ENCODE measurements at regions not wholly inside any gene's neighbourhood (a gene's known extent, or its start where the extent isn't known, plus 50 kb on each side); places are given as distances from the start of the nearest gene placed in this dataset.

- in situ Hi-C loops (cut with MboI; ENCODE audit: low sequenced_read_pairs) = no loop called here
Measured at GRCh38 chr4:183846951-183847350, 58.2 kb upstream of the STOX2 start.

GRCh38 chr4:183848805-183849204 lies 56.3 kb upstream of the STOX2 start:
- in situ Hi-C loops (cut with MboI; ENCODE audit: low sequenced_read_pairs) = no loop called here

- in situ Hi-C loops (cut with MboI; ENCODE audit: low sequenced_read_pairs) = no loop called here
Measured at GRCh38 chr4:183852910-183853547, 52.1 kb upstream of the STOX2 start.

GRCh38 chr4:183853548-183853940 lies 51.6 kb upstream of the STOX2 start:
- in situ Hi-C loops (cut with MboI; ENCODE audit: low sequenced_read_pairs) = no loop called here

Measured in HL-60/S4 treated with retinoic acid at 250 ng/mL for 4 days and 3 days (cell line).